HG03520 (cell line): ENCODE measurements at regions not wholly inside any gene's neighbourhood (a gene's known extent, or its start where the extent isn't known, plus 50 kb on each side); places are given as distances from the start of the nearest gene placed in this dataset.
"Not testable (repeated sequence)": the region's sequence is repeated elsewhere in the genome, so short reads cannot be mapped to it uniquely, and the experiment has no call there.

ENCODE experiments used
- ATAC-seq: cut with Tn5 transposase; IDR thresholded peaks from one replicate; pipeline ENCODE4 v1.9.1; 2021; ENCODE audit warnings: mild to moderate bottlenecking, moderate library complexity; ENCODE audit not compliant: unreplicated experiment

- ATAC-seq, result no peak
Measured at GRCh38 chr12:14207905-14208551, 157.5 kb upstream of the ATF7IP start.

GRCh38 chr12:14211947-14212387, 153.5 kb upstream of the ATF7IP start:
- ATAC-seq, result no peak

GRCh38 chr12:14213542-14213941, 151.9 kb upstream of the ATF7IP start:
- no peak for ATAC-seq

- no peak for ATAC-seq
Measured at GRCh38 chr12:14214495-14214894, 151.0 kb upstream of the ATF7IP start.

- ATAC-seq, result not testable (repeated sequence)
Measured at GRCh38 chr12:14215949-14216348, 149.5 kb upstream of the ATF7IP start.

- ATAC-seq, result no peak
Measured at GRCh38 chr12:14216405-14217294, 148.8 kb upstream of the ATF7IP start.

- no peak for ATAC-seq
Measured at GRCh38 chr12:14219156-14219555, 146.3 kb upstream of the ATF7IP start.

- ATAC-seq, result not testable (repeated sequence)
Measured at GRCh38 chr12:14219670-14220069, 145.8 kb upstream of the ATF7IP start.

- ATAC-seq, result no peak
Measured at GRCh38 chr12:14225064-14225463, 140.4 kb upstream of the ATF7IP start.

- ATAC-seq, result not testable (repeated sequence)
Measured at GRCh38 chr12:14235176-14235575, 130.3 kb upstream of the ATF7IP start.

- ATAC-seq, result not testable (repeated sequence)
Measured at GRCh38 chr12:14236641-14237040, 128.8 kb upstream of the ATF7IP start.

GRCh38 chr12:14238221-14238792, 127.2 kb upstream of the ATF7IP start:
- ATAC-seq, result no peak

- ATAC-seq, result peak; percentile 60
Measured at GRCh38 chr12:14239350-14239934, 126.0 kb upstream of the ATF7IP start.

- peak; percentile 46 for ATAC-seq
Measured at GRCh38 chr12:14239935-14240872, 125.3 kb upstream of the ATF7IP start.

- ATAC-seq, result no peak
Measured at GRCh38 chr12:14240873-14241220, 124.6 kb upstream of the ATF7IP start.

- not testable (repeated sequence) for ATAC-seq
Measured at GRCh38 chr12:14242825-14243224, 122.7 kb upstream of the ATF7IP start.

- no peak for ATAC-seq
Measured at GRCh38 chr12:14243941-14244340, 121.5 kb upstream of the ATF7IP start.

- no peak for ATAC-seq
Measured at GRCh38 chr12:14244876-14245669, 120.4 kb upstream of the ATF7IP start.

- no peak for ATAC-seq
Measured at GRCh38 chr12:14247166-14247565, 118.3 kb upstream of the ATF7IP start.

GRCh38 chr12:14249368-14249767, 116.1 kb upstream of the ATF7IP start:
- ATAC-seq, result no peak
